SU-DHL-6 (cell line): ENCODE measurements at regions not wholly inside any gene's neighbourhood (a gene's known extent, or its start where the extent isn't known, plus 50 kb on each side); places are given as distances from the start of the nearest gene placed in this dataset.

Source experiments
- H2AFZ ChIP-seq: fragments of 200-600 bp; sonication (generic); 2 replicates; pipeline ENCODE4 v1.6.1; 2014; ENCODE audit warnings: low read depth, mild to moderate bottlenecking, moderate library complexity, mixed read lengths, antibody characterized with exemption, low read length; ENCODE audit not compliant: severe bottlenecking
- H3F3A ChIP-seq: fragments of 200-600 bp; shearing (Covaris generic); 2 replicates; pipeline ENCODE4 v1.6.0; 2016; ENCODE audit warnings: antibody characterized with exemption, mild to moderate bottlenecking; ENCODE audit not compliant: insufficient read depth
- H3K27ac ChIP-seq: fragments of 200-600 bp; sonication (generic); 2 replicates; pipeline ENCODE4 v1.5.1; 2016; ENCODE audit warnings: low read depth, mild to moderate bottlenecking, low read length, moderate library complexity, mixed read lengths
- H3K27me3 ChIP-seq: fragments of 200-600 bp; sonication (generic), shearing (Covaris generic); 2 replicates; pipeline ENCODE4 v1.6.0; 2014; ENCODE audit warnings: mild to moderate bottlenecking, low read length
- H3K36me3 ChIP-seq: fragments of 200-600 bp; sonication (generic); 2 replicates; pipeline ENCODE4 v1.6.1; 2014; ENCODE audit warnings: mild to moderate bottlenecking, low read length, mixed read lengths
- H3K4me2 ChIP-seq: fragments of 300-600, 200-600 bp; shearing (Covaris generic), sonication (generic); 2 replicates; pipeline ENCODE4 v1.6.0; 2014; ENCODE audit warnings: low read length, low read depth, mild to moderate bottlenecking; ENCODE audit not compliant: poor library complexity, severe bottlenecking
- H3K4me3 ChIP-seq: fragments of 200-600 bp; sonication (generic); 2 replicates; pipeline ENCODE4 v1.5.1; 2014; ENCODE audit warnings: antibody characterized with exemption, low read length, mild to moderate bottlenecking, mixed read lengths; ENCODE audit not compliant: insufficient read depth, poor library complexity, severe bottlenecking
- H3K79me2 ChIP-seq: fragments of 200-600 bp; sonication (generic); 2 replicates; pipeline ENCODE4 v1.6.1; 2014; ENCODE audit warnings: mild to moderate bottlenecking, low read length, moderate library complexity; ENCODE audit not compliant: insufficient read depth
- H3K9ac ChIP-seq: fragments of 200-600 bp; sonication (generic); 2 replicates; pipeline ENCODE4 v1.7.0; 2014; ENCODE audit warnings: mild to moderate bottlenecking, low read length
- H3K9me2 ChIP-seq: fragments of 200-600 bp; sonication (generic); replicated peaks from 2 replicates; pipeline ENCODE4 v1.6.1; 2014; ENCODE audit warnings: low read length; ENCODE audit not compliant: insufficient read depth
- H3K9me3 ChIP-seq: fragments of 200-600 bp; sonication (generic); 2 replicates; pipeline ENCODE4 v1.6.1; 2014; ENCODE audit warnings: low read length, mixed read lengths; ENCODE audit not compliant: insufficient read depth
- H4K20me1 ChIP-seq: fragments of 200-600 bp; sonication (generic); 2 replicates; pipeline ENCODE4 v1.6.1; 2014; ENCODE audit warnings: low read depth, mild to moderate bottlenecking, antibody characterized with exemption, low read length, moderate library complexity, mixed read lengths
- EZH2phosphoT487 ChIP-seq: fragments of 200-600 bp; sonication (generic), shearing (Covaris generic); conservative IDR thresholded peaks from 2 replicates; pipeline ENCODE4 v1.6.1; 2018; ENCODE audit warnings: mild to moderate bottlenecking, antibody characterized with exemption, low read length, moderate library complexity, mixed read lengths
- TF ChIP-seq, protein P1 (sequence below): fragments of 200-600 bp; sonication (generic); IDR thresholded peaks from one replicate; pipeline ENCODE4 v1.5.1; 2017; ENCODE audit warnings: antibody characterized with exemption, mild to moderate bottlenecking, low read length, moderate library complexity; ENCODE audit not compliant: insufficient read depth, poor library complexity, severe bottlenecking

DNA sequence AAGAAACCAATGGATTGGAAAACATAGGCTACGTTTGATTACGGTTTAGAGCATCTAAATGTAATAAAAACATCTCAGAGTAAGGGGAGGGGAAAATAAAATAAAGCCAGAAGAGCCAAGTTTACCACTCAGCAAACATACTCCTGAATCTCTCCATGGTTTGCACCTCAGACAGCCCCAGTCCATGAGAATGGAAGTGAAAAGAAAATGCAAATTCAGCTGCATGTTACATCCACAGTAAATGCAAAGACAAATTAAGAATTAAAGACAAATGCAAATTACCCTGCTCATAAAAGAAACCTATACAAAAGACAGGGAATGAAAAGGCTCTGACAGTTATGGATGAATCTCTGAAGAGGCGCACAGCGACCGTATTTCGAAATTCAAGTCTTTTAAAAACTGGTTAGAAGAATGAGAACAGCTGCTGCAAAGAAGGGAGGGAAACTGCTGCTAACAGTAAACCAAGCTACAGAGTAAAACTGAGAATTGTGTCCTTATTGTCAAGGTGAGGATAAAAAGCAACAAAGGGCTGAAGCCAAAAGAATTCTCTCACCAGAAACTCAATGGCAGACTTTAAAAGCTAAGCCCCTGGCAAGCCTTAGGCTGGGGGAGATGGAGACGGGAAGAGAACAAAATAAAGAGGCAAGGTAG is 197.9 kb upstream of the ACVR2A start:
- Histone ChIP-seq H3K79me2 (no peaks in the 10 kb centered on the region), H3K27me3 (no peaks in the 10 kb centered on the region), H3K9me2 (no peaks in the 10 kb centered on the region), H3K4me3 (no peak overlapping the region), H2AFZ (no peak overlapping the region), H3K9me3 (no peaks in the 10 kb centered on the region), H3K27ac (no peak overlapping the region), H3F3A (no peaks in the 10 kb centered on the region), H3K4me2 (no peak overlapping the region), H4K20me1 (no peaks in the 10 kb centered on the region), H3K9ac (no peak overlapping the region), H3K36me3 (no peaks in the 10 kb centered on the region)
- TF ChIP-seq, protein P1, sequence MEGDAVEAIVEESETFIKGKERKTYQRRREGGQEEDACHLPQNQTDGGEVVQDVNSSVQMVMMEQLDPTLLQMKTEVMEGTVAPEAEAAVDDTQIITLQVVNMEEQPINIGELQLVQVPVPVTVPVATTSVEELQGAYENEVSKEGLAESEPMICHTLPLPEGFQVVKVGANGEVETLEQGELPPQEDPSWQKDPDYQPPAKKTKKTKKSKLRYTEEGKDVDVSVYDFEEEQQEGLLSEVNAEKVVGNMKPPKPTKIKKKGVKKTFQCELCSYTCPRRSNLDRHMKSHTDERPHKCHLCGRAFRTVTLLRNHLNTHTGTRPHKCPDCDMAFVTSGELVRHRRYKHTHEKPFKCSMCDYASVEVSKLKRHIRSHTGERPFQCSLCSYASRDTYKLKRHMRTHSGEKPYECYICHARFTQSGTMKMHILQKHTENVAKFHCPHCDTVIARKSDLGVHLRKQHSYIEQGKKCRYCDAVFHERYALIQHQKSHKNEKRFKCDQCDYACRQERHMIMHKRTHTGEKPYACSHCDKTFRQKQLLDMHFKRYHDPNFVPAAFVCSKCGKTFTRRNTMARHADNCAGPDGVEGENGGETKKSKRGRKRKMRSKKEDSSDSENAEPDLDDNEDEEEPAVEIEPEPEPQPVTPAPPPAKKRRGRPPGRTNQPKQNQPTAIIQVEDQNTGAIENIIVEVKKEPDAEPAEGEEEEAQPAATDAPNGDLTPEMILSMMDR: no peak
- no peak for TF ChIP-seq EZH2phosphoT487

DNA sequence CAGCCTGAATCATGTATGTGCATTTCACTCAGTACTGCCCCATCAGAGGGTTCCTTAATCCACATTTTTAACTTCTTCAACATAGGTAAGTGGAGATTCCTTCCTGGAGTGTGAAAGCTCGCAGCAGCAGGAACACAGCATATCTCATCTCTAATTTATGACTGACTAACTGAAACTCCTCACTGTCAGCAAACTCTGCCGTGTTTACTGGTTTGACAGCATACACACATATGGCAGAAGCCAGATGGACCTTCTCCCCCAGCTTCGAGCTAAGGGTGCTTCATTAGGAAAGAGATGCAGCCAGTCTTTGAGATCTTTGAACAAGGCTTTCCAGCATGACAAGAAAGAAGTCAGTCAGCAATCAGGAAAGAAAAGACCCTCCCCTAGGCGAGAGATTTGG is 200.3 kb upstream of the ACVR2A start:
- no peak for TF ChIP-seq EZH2phosphoT487
- TF ChIP-seq, protein P1: no peak
- Histone ChIP-seq H2AFZ (no peak overlapping the region), H3K36me3 (no peaks in the 10 kb centered on the region), H3K79me2 (no peaks in the 10 kb centered on the region), H3F3A (no peaks in the 10 kb centered on the region), H3K4me3 (no peak overlapping the region), H3K9me3 (no peaks in the 10 kb centered on the region), H3K27ac (no peak overlapping the region), H4K20me1 (no peaks in the 10 kb centered on the region), H3K9ac (no peak overlapping the region), H3K27me3 (no peaks in the 10 kb centered on the region), H3K4me2 (no peak overlapping the region), H3K9me2 (no peaks in the 10 kb centered on the region; the same call in 1 of the 2 replicates)

DNA sequence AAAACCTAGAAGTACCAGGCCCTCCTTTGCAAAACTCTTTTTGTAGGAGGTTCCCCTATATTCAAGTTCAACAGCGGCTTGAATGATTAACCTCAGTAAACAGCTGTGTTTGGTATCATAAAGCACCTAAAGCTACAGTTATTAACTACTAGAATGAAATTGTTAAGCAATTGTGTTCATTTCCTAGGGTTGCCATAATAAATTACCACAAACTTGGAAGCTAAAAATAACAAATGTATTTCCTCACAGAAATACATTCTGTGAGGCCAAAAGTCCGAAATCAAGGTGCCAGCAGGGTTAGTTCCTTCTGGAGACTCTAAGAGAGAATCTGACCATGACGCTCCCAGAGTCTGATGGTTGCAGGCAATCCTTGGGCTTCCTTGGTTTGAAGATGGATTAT is 202.1 kb upstream of the ACVR2A start:
- H3K27ac ChIP-seq: no peak overlapping the region
- no peak for TF ChIP-seq EZH2phosphoT487
- TF ChIP-seq, protein P1: no peak
- H3K36me3 ChIP-seq: no peaks in the 10 kb centered on the region
- no peaks in the 10 kb centered on the region; the same call in 1 of the 2 replicates for H3K9me2 ChIP-seq
- H3K9me3 ChIP-seq: no peaks in the 10 kb centered on the region
- no peak overlapping the region for H3K9ac ChIP-seq
- H3F3A ChIP-seq: no peaks in the 10 kb centered on the region
- H3K79me2 ChIP-seq: no peaks in the 10 kb centered on the region
- H4K20me1 ChIP-seq: no peaks in the 10 kb centered on the region
- H2AFZ ChIP-seq: no peak overlapping the region
- no peaks in the 10 kb centered on the region for H3K27me3 ChIP-seq
- H3K4me3 ChIP-seq: no peak overlapping the region
- H3K4me2 ChIP-seq: no peak overlapping the region
